Smooth muscle cell (in vitro differentiated cells): ENCODE measurements at regions not wholly inside any gene's neighbourhood (a gene's known extent, or its start where the extent isn't known, plus 50 kb on each side); places are given as distances from the start of the nearest gene placed in this dataset.

Experiments
- DNase-seq: peaks from one replicate; lab custom pipeline; 2025; ENCODE audit not compliant: unreplicated experiment; lab: John Stamatoyannopoulos, UW
- H2AFZ ChIP-seq: fragments of 200-600 bp; sonication (generic); 2 replicates; pipeline ENCODE4 v1.6.0; 2016; ENCODE audit warnings: antibody characterized with exemption, low read depth, mild to moderate bottlenecking
- H3F3A ChIP-seq: fragments of 200-600 bp; sonication (generic); 2 replicates; pipeline ENCODE4 v1.6.0; 2017; ENCODE audit warnings: antibody characterized with exemption, low read depth
- H3K27ac ChIP-seq: fragments of 200-600 bp; sonication (generic); 2 replicates; pipeline ENCODE4 v1.5.1; 2016; ENCODE audit warnings: low read depth, mild to moderate bottlenecking
- H3K27me3 ChIP-seq: fragments of 200-600 bp; sonication (generic); 2 replicates; pipeline ENCODE4 v1.6.1; 2016; ENCODE audit warnings: low read depth, mild to moderate bottlenecking
- H3K36me3 ChIP-seq: fragments of 200-600 bp; sonication (generic); 2 replicates; pipeline ENCODE4 v1.5.1; 2016; ENCODE audit warnings: low read depth
- H3K4me1 ChIP-seq: fragments of 200-600 bp; sonication (generic); 2 replicates; pipeline ENCODE4 v1.5.1; 2016; ENCODE audit warnings: low read depth
- H3K4me2 ChIP-seq: fragments of 200-600 bp; sonication (generic); 2 replicates; pipeline ENCODE4 v1.6.0; 2016; ENCODE audit warnings: mild to moderate bottlenecking
- H3K4me3 ChIP-seq: fragments of 200-600 bp; sonication (generic); 2 replicates; pipeline ENCODE4 v1.5.1; 2016; ENCODE audit warnings: mild to moderate bottlenecking
- H3K79me2 ChIP-seq: fragments of 200-600 bp; sonication (generic); 2 replicates; pipeline ENCODE4 v1.6.0; 2016; ENCODE audit warnings: low read depth, mild to moderate bottlenecking
- H3K9ac ChIP-seq: fragments of 200-600 bp; sonication (generic); 2 replicates; pipeline ENCODE4 v1.6.0; 2016; ENCODE audit warnings: low read depth
- H3K9me3 ChIP-seq: fragments of 200-600 bp; sonication (generic); replicated peaks from 2 replicates; pipeline ENCODE4 v1.5.1; 2016; ENCODE audit warnings: low read depth
- H4K20me1 ChIP-seq: fragments of 200-600 bp; sonication (generic); 2 replicates; pipeline ENCODE4 v1.6.0; 2016; ENCODE audit warnings: low read depth
- WGBS: methylation state at CpG from one replicate; pipeline ENCODE4 v1.1.7; 2016; ENCODE audit warnings: low lambda C conversion rate; 5-methylcytosine and 5-hydroxymethylcytosine counted together
- TF ChIP-seq, protein P1 (sequence below): fragments of 200-600 bp; sonication (generic); IDR thresholded peaks from 2 replicates; pipeline ENCODE4 v1.5.1; 2017; ENCODE audit warnings: borderline replicate concordance, mild to moderate bottlenecking, antibody characterized with exemption; ENCODE audit not compliant: insufficient read depth, poor library complexity, severe bottlenecking

DNA sequence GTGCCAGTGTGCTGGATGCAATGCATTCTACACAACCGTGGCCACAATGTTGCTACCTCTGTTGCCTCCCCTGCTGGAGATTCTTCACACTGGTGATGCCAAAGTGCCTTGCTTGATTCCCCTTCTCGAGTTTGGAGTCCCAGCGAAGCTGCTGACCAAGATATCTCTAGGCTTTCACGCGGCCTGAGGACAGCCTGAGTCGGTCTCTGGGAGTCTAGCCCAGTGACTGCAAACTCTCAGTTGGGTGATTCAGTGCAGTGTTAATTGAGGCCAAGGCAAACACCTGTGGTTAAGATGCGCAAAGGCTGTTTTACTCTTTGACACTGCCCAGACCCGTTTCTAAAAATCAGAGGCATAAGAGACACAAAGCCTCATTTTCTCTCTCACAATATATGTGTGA, 434.4 kb downstream of the NR2F2 start:
- H3F3A ChIP-seq, result no peaks in the 10 kb centered on the region
- TF ChIP-seq, protein P1, sequence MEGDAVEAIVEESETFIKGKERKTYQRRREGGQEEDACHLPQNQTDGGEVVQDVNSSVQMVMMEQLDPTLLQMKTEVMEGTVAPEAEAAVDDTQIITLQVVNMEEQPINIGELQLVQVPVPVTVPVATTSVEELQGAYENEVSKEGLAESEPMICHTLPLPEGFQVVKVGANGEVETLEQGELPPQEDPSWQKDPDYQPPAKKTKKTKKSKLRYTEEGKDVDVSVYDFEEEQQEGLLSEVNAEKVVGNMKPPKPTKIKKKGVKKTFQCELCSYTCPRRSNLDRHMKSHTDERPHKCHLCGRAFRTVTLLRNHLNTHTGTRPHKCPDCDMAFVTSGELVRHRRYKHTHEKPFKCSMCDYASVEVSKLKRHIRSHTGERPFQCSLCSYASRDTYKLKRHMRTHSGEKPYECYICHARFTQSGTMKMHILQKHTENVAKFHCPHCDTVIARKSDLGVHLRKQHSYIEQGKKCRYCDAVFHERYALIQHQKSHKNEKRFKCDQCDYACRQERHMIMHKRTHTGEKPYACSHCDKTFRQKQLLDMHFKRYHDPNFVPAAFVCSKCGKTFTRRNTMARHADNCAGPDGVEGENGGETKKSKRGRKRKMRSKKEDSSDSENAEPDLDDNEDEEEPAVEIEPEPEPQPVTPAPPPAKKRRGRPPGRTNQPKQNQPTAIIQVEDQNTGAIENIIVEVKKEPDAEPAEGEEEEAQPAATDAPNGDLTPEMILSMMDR, result no peak
- no peaks in the 10 kb centered on the region for H3K79me2 ChIP-seq
- H3K27me3 ChIP-seq, result no peaks in the 10 kb centered on the region
- H3K4me2 ChIP-seq, result no peak overlapping the region
- 90% methylated on average over 8 of the region's 8 CpGs for whole genome bisulfite sequencing
- H3K4me1 ChIP-seq, result no peaks in the 10 kb centered on the region
- H4K20me1 ChIP-seq, result no peaks in the 10 kb centered on the region
- H3K9ac ChIP-seq, result no peak overlapping the region
- no peak overlapping the region for H2AFZ ChIP-seq
- DNase-seq, result no peak
- no peaks in the 10 kb centered on the region for H3K9me3 ChIP-seq
- H3K4me3 ChIP-seq, result no peak overlapping the region
- no peak overlapping the region for H3K27ac ChIP-seq
- H3K36me3 ChIP-seq, result no peaks in the 10 kb centered on the region

DNA sequence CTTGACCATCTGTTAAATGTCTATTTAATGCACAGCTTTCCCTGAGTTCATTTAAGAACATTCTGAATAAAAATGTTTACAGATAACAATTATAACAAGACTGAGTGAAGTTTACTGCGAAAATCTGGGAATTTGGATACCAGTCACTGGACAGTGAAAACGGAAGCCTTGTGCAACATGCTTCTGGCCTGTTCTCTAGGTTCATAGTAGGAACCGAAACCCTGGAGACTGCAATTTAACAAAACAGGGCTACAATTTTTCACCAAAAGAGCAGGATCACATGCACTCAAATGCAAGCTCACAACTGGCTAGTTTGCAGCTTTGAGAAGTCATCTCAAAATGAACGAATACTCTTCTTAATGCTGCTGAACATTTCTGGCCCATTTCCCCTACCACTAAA, 435.9 kb downstream of the NR2F2 start:
- Histone ChIP-seq H3F3A (no peaks in the 10 kb centered on the region), H3K79me2 (no peaks in the 10 kb centered on the region), H3K27ac (no peak overlapping the region), H3K4me3 (no peak overlapping the region), H3K9me3 (no peaks in the 10 kb centered on the region), H4K20me1 (no peaks in the 10 kb centered on the region), H3K4me2 (no peak overlapping the region), H2AFZ (no peak overlapping the region), H3K36me3 (no peaks in the 10 kb centered on the region), H3K9ac (no peak overlapping the region), H3K4me1 (peaks cover 5% of the 10 kb centered on the region), H3K27me3 (no peaks in the 10 kb centered on the region)
- TF ChIP-seq, protein P1, result no peak
- 88% methylated on average over 4 of the region's 4 CpGs for WGBS
- DNase-seq, result no peak

DNA sequence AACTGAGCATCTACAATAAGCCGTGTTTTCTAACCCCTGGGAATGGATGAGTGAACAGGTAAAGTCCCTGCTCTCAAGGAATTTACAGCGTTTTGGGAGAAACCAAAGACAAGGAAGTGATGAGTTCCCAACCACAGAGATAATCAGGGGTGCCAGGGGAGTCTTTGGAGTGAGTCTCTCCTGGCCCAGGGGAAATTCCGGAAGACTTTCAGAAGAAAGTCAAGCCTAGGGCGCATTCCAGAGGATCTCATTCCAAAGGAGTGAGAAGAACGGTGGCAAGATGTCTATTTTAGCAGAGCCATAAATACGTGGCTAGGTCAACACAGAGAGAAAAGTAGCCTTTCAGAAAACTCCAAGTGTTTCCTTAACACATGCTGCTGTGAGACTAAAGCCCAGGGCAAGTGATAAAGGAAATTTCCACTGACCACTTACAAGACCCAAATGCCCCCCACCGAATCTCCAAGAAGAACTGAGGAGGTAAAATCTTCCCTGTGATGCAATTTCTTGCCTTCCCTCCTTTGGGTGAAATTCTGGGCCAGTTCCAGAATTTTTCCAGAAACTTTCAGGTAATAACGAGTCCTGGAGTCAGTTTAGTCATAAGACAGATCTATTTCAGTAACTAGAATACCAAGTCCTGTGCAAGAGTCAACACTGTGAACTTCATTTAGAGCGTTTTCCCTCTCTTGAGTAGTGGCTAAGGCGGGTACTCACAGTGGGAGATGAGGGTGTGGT, 437.4 kb downstream of the NR2F2 start:
- Histone ChIP-seq H3K4me3 (no peak overlapping the region), H3K27me3 (no peaks in the 10 kb centered on the region), H3K9ac (no peak overlapping the region), H3K4me2 (no peak overlapping the region), H4K20me1 (no peaks in the 10 kb centered on the region), H3K79me2 (no peaks in the 10 kb centered on the region), H3K4me1 (peaks cover 6% of the 10 kb centered on the region), H3F3A (no peaks in the 10 kb centered on the region), H3K9me3 (no peaks in the 10 kb centered on the region), H3K27ac (no peak overlapping the region), H3K36me3 (no peaks in the 10 kb centered on the region), H2AFZ (no peak overlapping the region)
- TF ChIP-seq, protein P1, result no peak
- WGBS, result 61% methylated on average over 10 of the region's 10 CpGs
- DNase-seq, result no peak

DNA sequence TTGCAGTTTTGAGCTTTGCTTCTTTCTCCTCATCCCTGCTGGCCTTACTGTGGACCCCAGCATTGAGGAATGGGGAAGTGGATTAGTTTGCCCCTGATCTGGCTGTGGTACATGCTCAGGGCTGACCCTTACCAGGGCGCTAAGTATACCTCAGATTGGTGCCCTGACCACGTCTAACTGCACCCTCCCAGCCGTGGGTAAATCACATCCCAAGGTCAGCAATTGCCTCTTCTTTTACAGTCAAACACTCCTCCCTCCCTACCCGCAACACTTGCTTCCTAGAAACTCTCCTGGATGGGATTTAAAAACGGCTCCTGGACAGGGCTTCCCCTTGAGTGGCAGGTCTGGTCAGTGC, 437.9 kb downstream of the NR2F2 start:
- 66% methylated on average over 5 of the region's 5 CpGs for WGBS
- Histone ChIP-seq H3K9me3 (no peaks in the 10 kb centered on the region), H3K27ac (no peak overlapping the region), H3K4me3 (no peak overlapping the region), H4K20me1 (no peaks in the 10 kb centered on the region), H3K79me2 (no peaks in the 10 kb centered on the region), H3F3A (no peaks in the 10 kb centered on the region), H3K4me1 (peaks cover 6% of the 10 kb centered on the region), H2AFZ (no peak overlapping the region), H3K36me3 (no peaks in the 10 kb centered on the region), H3K9ac (no peak overlapping the region), H3K4me2 (no peak overlapping the region), H3K27me3 (no peaks in the 10 kb centered on the region)
- TF ChIP-seq, protein P1, result no peak
- DNase-seq, result no peak
